ENCODE measurements at regions not wholly inside any gene's neighbourhood (a gene's known extent, or its start where the extent isn't known, plus 50 kb on each side); places are given as distances from the start of the nearest gene placed in this dataset.

DNA sequence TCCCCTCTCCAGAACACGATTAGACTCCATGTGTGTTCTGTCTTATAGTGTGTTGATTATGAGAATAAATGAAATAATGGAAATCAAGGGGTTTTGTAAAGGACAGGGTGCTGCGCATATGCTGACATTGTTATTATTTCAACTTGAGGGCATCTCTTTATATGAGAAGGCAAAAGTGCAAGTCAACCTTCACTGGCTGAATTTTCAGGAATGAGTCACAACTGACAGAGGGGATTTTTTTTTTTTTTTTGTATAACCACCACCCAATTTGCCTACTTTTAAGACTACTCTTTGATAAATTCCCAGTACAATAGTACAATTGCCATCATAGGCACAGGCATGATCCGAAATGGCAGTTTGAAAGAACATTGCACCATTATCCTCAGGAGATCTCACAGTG lies 419.2 kb upstream of the NMUR2 start:
- no peak for FAIRE-seq
- Histone ChIP-seq H3K27ac (no peak overlapping the region), H3K9me3 (no peaks in the 10 kb centered on the region), H3K4me3 (no peak overlapping the region), H3K4me1 (no peaks in the 10 kb centered on the region), H3K4me2 (no peak overlapping the region)
- no peak for ATAC-seq
- CTCF ChIA-PET: no interaction called here
- POLR2A ChIA-PET: no interaction called here
- 3% methylated on average over 3 of the region's 3 CpGs for WGBS (ENCODE audit: missing lambda C conversion rate)
- no peak for DNase-seq (ENCODE audit: low read depth in 1 of 2, low spot score in 1 of 2)
- TF ChIP-seq RCOR1 (IDR thresholded peaks at IDR 0.05; ENCODE audit: low read depth, low read length): no peak
- TF ChIP-seq JUNB (IDR thresholded peaks at IDR 0.05): no peak
- TF ChIP-seq FOSB (CRISPR knock-in tag; IDR thresholded peaks at IDR 0.05): no peak
- TF ChIP-seq HOXB5 (CRISPR knock-in tag; IDR thresholded peaks at IDR 0.05): no peak
- TF ChIP-seq RAD21 (conservative IDR thresholded peaks at IDR 0.05 in 1 of 2, IDR thresholded peaks at IDR 0.05 in 1 of 2): no peak
- no peak for TF ChIP-seq EP300 (IDR thresholded peaks at IDR 0.05)
- TF ChIP-seq, protein P1, sequence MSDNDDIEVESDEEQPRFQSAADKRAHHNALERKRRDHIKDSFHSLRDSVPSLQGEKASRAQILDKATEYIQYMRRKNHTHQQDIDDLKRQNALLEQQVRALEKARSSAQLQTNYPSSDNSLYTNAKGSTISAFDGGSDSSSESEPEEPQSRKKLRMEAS (IDR thresholded peaks at IDR 0.05): no peak
- TF ChIP-seq, protein P2, sequence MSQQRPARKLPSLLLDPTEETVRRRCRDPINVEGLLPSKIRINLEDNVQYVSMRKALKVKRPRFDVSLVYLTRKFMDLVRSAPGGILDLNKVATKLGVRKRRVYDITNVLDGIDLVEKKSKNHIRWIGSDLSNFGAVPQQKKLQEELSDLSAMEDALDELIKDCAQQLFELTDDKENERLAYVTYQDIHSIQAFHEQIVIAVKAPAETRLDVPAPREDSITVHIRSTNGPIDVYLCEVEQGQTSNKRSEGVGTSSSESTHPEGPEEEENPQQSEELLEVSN (IDR thresholded peaks at IDR 0.05; ENCODE audit: borderline replicate concordance, low read depth): no peak
- TF ChIP-seq RARB (CRISPR knock-in tag; IDR thresholded peaks at IDR 0.05): no peak
- TF ChIP-seq, protein P3, sequence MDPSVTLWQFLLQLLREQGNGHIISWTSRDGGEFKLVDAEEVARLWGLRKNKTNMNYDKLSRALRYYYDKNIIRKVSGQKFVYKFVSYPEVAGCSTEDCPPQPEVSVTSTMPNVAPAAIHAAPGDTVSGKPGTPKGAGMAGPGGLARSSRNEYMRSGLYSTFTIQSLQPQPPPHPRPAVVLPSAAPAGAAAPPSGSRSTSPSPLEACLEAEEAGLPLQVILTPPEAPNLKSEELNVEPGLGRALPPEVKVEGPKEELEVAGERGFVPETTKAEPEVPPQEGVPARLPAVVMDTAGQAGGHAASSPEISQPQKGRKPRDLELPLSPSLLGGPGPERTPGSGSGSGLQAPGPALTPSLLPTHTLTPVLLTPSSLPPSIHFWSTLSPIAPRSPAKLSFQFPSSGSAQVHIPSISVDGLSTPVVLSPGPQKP (IDR thresholded peaks at IDR 0.05; ENCODE audit: low read depth, low read length): no peak

DNA sequence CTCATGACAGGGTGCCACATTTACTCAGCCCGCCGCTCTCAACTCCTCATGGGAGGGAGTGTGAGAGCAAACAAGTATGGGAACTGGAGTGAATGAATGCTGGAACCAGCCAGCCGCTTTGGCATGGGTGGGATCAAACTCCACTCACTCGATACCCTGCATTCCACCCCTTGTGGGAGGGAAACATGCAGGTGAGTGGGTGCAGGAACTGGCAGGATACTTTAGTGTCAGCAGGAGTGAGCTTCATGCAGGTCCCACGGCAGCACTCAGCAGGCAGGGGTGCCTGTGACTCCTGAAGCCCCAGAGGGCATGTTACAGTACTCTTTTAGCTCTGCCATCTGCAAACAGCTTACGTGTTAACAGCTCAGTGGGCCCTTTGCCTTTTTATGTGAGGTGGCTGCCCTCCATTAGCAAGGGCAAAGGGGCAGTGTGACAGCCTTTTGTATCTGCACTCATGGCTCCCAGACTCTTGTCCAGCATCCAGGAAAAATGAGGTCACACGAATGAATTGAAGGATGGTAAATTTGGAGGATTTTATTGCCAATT lies 433.2 kb upstream of the NMUR2 start:
- Histone ChIP-seq H3K4me3 (no peak overlapping the region), H3K27ac (no peak overlapping the region), H3K4me1 (no peaks in the 10 kb centered on the region), H3K4me2 (no peak overlapping the region), H3K9me3 (no peaks in the 10 kb centered on the region)
- no peak for FAIRE-seq
- ChIA-PET CTCF (no interaction called here), POLR2A (no interaction called here)
- TF ChIP-seq RFX5 (IDR thresholded peaks at IDR 0.05) (no peak), MYC (IDR thresholded peaks at IDR 0.05; ENCODE audit: borderline replicate concordance, low read length) (no peak), CBX2 (IDR thresholded peaks at IDR 0.05; ENCODE audit: borderline replicate concordance, low read depth) (no peak), RNF2 (IDR thresholded peaks at IDR 0.05; ENCODE audit: borderline replicate concordance, low read depth) (no peak), ESRRA (IDR thresholded peaks at IDR 0.05; ENCODE audit: borderline replicate concordance, low read length) (no peak), ZFP36 (IDR thresholded peaks at IDR 0.05; ENCODE audit: borderline replicate concordance, partially characterized antibody) (no peak), ZSCAN20 (CRISPR knock-in tag; IDR thresholded peaks at IDR 0.05) (no peak), ZC3H11A (IDR thresholded peaks at IDR 0.05) (no peak)
- TF ChIP-seq, protein P4, sequence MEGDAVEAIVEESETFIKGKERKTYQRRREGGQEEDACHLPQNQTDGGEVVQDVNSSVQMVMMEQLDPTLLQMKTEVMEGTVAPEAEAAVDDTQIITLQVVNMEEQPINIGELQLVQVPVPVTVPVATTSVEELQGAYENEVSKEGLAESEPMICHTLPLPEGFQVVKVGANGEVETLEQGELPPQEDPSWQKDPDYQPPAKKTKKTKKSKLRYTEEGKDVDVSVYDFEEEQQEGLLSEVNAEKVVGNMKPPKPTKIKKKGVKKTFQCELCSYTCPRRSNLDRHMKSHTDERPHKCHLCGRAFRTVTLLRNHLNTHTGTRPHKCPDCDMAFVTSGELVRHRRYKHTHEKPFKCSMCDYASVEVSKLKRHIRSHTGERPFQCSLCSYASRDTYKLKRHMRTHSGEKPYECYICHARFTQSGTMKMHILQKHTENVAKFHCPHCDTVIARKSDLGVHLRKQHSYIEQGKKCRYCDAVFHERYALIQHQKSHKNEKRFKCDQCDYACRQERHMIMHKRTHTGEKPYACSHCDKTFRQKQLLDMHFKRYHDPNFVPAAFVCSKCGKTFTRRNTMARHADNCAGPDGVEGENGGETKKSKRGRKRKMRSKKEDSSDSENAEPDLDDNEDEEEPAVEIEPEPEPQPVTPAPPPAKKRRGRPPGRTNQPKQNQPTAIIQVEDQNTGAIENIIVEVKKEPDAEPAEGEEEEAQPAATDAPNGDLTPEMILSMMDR (IDR thresholded peaks at IDR 0.05): no peak
- DNase-seq (ENCODE audit: low read depth in 1 of 2, low spot score in 1 of 2): no peak
- WGBS (ENCODE audit: missing lambda C conversion rate): 25% methylated on average over 7 of the region's 7 CpGs
- ATAC-seq: no peak

DNA sequence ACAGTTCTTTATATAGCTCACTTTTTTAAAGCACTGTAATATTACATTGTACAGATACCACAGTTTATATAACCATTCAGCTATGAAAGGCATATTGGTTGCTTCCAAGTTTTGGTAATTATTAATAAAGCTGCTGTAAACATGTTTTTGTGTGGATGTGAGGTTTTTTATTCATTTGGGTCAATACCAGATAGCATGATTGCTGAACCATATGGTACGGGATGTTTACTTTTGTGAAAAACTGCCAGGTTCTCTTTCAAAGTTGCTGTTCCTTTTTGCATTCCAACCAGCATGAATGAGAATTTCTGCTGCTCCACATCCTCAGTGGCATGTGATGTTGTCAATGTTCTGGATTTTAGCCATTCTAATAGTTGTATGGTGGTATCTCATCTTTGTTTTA lies 439.6 kb upstream of the NMUR2 start:
- FAIRE-seq (no peak), DNase-seq (ENCODE audit: low read depth in 1 of 2, low spot score in 1 of 2) (no peak), ATAC-seq (no peak)
- TF ChIP-seq, protein P5, sequence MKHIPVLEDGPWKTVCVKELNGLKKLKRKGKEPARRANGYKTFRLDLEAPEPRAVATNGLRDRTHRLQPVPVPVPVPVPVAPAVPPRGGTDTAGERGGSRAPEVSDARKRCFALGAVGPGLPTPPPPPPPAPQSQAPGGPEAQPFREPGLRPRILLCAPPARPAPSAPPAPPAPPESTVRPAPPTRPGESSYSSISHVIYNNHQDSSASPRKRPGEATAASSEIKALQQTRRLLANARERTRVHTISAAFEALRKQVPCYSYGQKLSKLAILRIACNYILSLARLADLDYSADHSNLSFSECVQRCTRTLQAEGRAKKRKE (CRISPR knock-in tag; IDR thresholded peaks at IDR 0.05; ENCODE audit: low read depth): no peak
- TF ChIP-seq JUN (IDR thresholded peaks at IDR 0.05) (no peak), MAZ (IDR thresholded peaks at IDR 0.05; ENCODE audit: borderline replicate concordance, low read depth, low read length) (no peak), POLR2A (IDR thresholded peaks at IDR 0.05; ENCODE audit: low read length) (no peak), FOXS1 (CRISPR knock-in tag; IDR thresholded peaks at IDR 0.05) (no peak), FOSB (CRISPR knock-in tag; IDR thresholded peaks at IDR 0.05) (no peak), HOXB5 (CRISPR knock-in tag; IDR thresholded peaks at IDR 0.05) (no peak), ESRRA (IDR thresholded peaks at IDR 0.05; ENCODE audit: borderline replicate concordance, low read length) (no peak), KDM1A (IDR thresholded peaks at IDR 0.05; ENCODE audit: low read depth) (no peak), ZFP36 (IDR thresholded peaks at IDR 0.05; ENCODE audit: borderline replicate concordance, partially characterized antibody) (no peak)
- TF ChIP-seq, protein P6, sequence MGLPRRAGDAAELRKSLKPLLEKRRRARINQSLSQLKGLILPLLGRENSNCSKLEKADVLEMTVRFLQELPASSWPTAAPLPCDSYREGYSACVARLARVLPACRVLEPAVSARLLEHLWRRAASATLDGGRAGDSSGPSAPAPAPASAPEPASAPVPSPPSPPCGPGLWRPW (IDR thresholded peaks at IDR 0.05): no peak
- TF ChIP-seq, protein P7, sequence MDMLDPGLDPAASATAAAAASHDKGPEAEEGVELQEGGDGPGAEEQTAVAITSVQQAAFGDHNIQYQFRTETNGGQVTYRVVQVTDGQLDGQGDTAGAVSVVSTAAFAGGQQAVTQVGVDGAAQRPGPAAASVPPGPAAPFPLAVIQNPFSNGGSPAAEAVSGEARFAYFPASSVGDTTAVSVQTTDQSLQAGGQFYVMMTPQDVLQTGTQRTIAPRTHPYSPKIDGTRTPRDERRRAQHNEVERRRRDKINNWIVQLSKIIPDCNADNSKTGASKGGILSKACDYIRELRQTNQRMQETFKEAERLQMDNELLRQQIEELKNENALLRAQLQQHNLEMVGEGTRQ (IDR thresholded peaks at IDR 0.05): no peak
- TF ChIP-seq, protein P2 (IDR thresholded peaks at IDR 0.05; ENCODE audit: borderline replicate concordance, low read depth): no peak
- ChIA-PET POLR2A (no interaction called here), CTCF (no interaction called here)
- Histone ChIP-seq H3K4me1 (no peaks in the 10 kb centered on the region), H3K9me3 (no peaks in the 10 kb centered on the region), H3K27ac (no peak overlapping the region), H3K4me3 (no peak overlapping the region), H3K4me2 (no peak overlapping the region)
- WGBS (ENCODE audit: missing lambda C conversion rate): 0% methylated on average over 1 of the region's 1 CpG
